GM21717 (cell line): ENCODE measurements at regions not wholly inside any gene's neighbourhood (a gene's known extent, or its start where the extent isn't known, plus 50 kb on each side); places are given as distances from the start of the nearest gene placed in this dataset.
"Not testable (repeated sequence)": the region's sequence is repeated elsewhere in the genome, so short reads cannot be mapped to it uniquely, and the experiment has no call there.

ENCODE experiments used
- ATAC-seq: cut with Tn5 transposase; IDR thresholded peaks from one replicate; pipeline ENCODE4 v1.9.1; 2021; ENCODE audit warnings: mild to moderate bottlenecking, moderate library complexity; ENCODE audit not compliant: unreplicated experiment

DNA sequence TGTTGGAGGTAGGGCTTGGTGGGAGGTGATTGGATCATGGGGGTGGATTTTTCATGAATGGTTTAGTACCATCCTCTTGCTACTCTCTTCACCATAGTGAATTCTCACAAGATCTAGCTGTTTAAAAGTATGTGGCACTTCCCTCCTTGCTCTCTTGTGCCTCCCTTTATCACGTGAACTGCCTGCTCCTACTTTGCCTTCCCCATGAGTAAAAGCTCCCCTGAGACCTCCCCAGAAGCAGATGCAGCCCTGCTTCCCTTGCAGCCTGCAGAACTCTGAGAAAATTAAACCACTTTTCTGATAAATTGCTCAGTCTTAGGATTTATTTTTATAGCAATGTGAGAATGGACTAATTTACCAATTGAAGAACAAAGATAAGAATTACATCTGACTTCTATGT, 223.1 kb downstream of the RNF144A start:
- no peak for ATAC-seq

- ATAC-seq: no peak
Observed at GRCh38 chr2:7145707-7146106, 228.5 kb downstream of the RNF144A start.

DNA sequence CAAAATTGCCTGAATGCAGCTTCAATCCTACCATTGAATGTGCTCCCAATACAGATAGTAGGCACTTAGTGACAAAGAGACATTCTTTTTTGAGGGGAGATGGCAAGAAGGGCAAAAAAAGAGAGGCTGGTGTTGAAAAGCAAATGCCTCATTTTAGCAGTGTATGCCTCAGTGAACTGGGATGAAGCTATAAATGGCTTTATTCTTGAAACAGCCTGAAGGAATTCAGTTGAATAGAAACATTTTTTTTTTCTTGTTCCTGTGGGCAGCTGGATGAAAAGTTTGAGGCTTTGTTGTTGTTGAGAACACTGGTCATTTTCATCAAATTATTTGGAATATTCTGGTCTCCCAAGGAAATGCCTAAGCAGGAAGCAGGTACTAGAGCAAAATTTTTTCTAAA, 228.9 kb downstream of the RNF144A start:
- no peak for ATAC-seq

- ATAC-seq: no peak
Observed at GRCh38 chr2:7154656-7155055, 237.4 kb downstream of the RNF144A start.

GRCh38 chr2:7161501-7161900, 244.3 kb downstream of the RNF144A start:
- no peak for ATAC-seq

- no peak for ATAC-seq
Observed at GRCh38 chr2:7165736-7166135, 248.5 kb downstream of the RNF144A start.

DNA sequence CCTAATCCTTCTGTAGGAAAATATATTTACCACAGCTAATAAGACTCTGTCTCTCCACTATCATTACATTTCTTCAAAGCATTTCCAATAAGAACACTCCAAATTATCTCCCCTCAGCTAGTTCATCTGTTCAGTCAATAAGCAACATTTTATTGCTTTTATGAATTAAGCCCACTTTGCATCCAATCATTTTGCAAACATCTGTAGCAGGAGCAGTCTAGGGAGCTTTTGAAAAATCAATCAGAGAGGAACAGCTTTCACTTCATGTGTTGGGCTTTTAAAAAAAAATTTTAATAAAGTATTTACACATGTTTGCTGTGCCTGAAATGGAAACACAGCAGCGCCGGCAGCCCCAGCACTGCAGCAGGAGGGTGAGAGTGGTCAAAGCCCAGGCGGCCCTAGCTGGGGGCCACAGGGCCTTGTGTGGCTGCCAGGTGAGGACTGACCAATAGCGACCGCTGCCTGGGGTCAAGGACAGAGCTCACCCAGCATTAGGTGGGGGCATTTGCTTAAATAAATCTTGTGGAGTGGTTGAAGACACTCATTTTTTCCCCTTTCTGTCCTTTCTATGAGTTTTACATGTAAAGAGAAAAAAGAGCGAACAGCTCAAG, 250.7 kb downstream of the RNF144A start:
- no peak for ATAC-seq

GRCh38 chr2:7169593-7169992, 252.4 kb downstream of the RNF144A start:
- no peak for ATAC-seq

- ATAC-seq: not testable (repeated sequence)
Observed at GRCh38 chr2:7178996-7179395, 261.8 kb downstream of the RNF144A start.

GRCh38 chr2:7180638-7181370, 263.6 kb downstream of the RNF144A start:
- no peak for ATAC-seq

DNA sequence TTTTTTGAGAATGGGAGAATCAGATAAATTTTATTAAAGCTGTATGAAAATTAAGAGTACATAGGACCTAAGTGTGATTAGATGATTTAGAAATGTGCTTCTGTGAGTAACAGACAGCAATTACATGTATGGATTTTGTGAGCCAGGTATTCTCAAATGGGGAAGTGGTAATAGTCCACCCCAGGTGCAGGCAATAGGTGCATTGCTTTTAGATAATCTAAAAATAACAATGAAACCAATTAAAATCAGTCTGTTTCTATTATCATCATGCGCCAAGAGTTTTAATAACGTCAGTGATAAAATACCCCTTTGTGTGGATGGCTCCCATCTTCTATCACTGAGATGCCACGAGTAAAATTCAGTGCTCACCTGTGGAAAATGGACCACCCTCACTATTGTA, 265.3 kb downstream of the RNF144A start:
- ATAC-seq: no peak

DNA sequence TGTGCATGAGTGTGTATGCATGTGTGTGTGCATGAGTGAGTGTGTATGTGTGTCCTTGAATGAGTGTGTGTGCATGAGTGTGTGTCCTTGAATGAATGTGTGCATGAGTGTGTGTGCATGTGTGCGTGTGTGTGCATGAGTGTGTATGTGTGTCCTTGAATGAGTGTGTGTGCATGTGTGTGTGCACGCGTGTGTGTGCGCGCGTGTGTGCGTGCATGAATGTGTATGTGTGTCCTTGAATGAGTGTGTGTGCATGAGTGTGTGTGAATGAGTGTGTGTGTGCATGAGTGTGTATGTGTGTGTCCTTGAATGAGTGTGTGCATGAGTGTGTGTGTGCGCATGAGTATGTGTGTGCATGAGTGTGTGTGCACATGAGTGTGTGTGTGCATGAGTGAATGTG, 271.9 kb downstream of the RNF144A start:
- no peak for ATAC-seq

DNA sequence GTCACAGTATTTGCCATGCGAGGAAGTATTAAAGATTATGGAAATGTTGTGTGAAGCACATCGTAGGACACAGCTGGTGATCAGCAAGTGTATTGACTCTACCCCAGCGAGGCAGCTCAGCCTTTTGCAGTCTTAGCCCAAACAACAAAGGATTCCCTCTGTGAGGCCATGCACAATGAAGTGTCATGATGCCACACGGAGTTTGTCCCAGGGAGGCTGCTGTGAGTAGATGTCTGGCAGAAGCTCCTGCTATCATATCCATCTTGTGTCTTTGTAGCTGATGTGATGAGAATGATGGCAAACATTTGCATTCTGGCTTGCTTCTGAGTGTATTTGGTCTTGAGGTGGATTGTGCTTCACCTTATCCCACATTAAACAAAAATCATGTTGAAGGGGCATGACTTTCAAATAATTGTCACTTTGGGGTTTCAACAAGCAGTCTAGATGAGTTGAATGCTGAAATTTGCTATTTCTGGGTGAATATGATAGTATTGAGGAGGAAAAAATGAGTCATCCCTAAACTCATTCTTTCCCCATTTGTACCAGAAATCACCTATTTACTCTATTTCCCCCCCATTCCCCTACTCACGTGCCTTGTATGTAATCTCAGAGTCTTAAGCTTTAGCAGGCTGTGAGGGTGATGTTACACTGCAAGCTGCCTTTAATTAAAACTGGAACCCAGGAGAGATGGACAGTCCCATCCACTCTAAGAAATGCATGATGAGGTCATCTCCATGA, 273.5 kb downstream of the RNF144A start:
- ATAC-seq: no peak

DNA sequence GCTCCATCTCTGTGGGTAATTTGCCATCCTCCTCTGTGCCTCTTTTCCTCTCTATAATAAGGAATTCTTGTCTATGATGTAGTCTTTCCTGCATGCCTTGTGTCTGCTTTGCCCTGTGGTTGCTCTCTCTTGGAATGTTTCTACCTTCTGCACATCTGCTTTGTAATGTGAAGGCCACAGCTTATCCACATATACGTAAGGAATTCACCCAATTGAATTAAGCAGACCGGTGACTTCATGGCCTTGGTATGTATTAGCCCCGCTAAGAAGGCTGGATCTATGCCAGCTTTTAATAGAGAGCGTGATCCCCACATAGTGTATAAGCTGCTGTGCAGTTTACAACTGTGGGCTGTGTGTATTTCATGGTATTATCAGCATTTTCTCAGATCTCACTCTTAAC, 274.7 kb downstream of the RNF144A start:
- no peak for ATAC-seq

DNA sequence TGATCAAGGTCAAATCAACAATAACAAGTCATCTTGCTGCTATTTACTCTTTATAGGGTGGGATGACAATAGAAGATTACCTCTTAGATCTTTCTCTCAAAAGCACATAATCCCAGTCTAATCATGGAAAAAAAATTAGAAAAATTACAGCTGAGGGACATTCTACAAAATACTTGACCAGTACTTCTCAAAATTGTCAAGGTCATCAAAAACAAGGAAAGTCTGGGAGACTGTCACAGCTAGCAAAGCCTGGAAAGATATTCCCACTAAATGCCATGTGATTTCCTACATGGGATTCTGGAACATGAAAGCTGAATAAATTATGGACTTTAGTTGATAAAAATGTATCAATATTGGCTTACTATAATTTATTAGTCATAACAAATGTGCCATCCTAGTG, 276.2 kb downstream of the RNF144A start:
- ATAC-seq: no peak

- ATAC-seq: no peak
Observed at GRCh38 chr2:7194950-7195349, 277.7 kb downstream of the RNF144A start.

DNA sequence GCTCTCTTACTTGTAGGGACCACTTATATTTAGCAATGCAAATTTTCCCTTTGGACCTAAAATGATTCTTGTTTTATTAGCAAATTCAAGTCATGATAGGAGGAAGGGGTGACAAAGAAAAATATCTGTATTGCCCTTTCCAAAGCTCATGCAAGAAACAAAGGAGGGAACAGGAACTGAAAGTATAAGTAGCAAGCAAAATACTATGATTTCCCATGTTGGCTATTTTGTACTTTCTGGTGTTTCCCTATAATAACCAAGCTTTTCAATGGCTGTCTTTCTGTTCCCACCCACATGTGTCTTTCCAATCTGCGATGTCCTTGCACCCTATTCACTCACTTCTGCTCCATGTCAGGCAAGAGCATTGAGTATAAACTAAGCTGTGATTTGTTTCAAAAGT, 279.7 kb downstream of the RNF144A start:
- no peak for ATAC-seq

DNA sequence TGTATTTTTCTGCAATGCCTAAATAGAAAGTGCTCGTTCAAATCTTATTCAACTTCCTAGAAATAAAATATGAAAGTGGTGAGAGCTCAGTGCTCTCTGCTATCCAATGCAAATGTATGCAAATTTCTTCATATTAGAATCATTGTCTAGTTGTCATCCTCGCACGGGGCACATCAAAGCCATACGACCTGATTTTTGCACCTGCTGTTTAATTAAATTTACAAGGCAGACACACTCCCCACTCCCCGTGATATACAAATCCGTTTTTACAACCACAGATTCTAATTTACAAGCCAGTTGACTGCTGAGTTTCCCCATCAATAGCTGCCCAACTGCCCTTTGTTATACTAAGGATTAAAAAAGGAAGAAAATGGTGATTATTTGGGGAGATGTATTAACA, 284.6 kb downstream of the RNF144A start:
- ATAC-seq: no peak

GRCh38 chr2:7203056-7203467, 285.9 kb downstream of the RNF144A start:
- no peak for ATAC-seq

DNA sequence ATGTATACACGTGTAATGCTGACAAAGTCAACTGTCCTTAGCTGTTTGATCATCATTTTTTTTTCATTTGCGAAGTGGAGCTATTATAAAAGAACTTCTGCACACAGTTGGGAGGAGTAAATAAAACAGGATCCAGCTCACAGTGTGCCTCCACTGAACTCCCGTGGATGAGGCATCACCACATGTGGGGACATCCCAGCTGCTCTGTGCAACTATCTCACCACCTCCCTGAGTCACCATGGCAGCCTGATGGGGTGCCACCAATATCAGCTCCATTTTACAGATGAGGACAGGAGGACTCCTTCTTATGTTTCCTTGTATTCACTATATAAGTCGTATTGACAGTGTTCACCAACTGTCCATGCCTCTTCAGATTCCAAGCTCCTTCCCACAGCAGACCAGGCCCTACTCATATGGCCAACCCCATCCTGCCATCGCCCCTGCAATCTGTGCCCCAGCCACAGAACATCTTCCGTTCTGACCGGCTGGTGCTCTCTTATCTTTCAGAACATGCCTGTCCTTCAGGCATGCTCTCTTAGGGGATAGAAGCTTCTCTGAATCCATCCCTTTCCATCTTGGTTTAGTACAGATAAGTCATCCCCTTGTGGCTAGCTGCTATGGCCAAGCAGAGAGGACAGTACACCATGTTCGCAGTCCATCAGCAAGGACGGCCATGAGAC, 288.1 kb downstream of the RNF144A start:
- no peak for ATAC-seq

DNA sequence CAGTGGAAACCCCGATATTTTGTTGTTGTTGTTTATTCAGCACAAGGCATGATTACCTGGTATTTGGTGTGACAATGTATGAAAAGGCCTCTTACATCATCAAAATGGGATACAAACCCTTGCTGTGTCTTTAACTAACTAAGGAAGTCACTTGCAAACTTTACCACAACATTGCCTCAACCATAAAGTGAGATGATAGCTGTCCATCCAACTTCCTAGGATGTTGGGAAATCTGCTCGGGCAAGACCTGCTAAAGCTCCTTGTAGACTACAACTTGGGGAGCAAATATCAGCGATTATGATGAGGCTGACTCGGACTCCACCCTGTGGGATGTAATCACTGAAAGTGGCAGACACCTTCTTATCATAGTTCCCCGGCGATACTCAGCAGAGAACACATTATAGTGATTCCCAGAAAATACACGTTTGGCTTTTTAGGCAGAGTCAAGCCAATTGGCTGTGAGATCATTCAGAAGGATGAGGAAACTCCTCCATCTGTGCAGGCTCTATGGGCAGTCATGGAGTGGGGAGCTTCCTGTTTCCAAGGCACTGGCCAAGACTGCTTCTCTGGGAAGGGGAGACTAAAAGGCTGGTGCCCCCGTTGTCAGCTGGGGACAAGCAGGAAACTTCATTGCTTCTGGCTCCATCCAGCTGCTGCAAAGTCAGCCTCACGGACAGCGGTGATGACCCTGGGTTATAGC, 289.0 kb downstream of the RNF144A start:
- no peak for ATAC-seq
